Skin of body (tissue), 1 donor: ENCODE measurements at regions not wholly inside any gene's neighbourhood (a gene's known extent, or its start where the extent isn't known, plus 50 kb on each side); places are given as distances from the start of the nearest gene placed in this dataset.

Experiments
- DNase-seq: peaks from one replicate; lab custom pipeline; 2025; lab: John Stamatoyannopoulos, UW

- no peak for DNase-seq
Measured at GRCh38 chr20:6884114-6884513, 116.6 kb downstream of the BMP2 start.

GRCh38 chr20:6886065-6886729, 118.7 kb downstream of the BMP2 start:
- no peak for DNase-seq

- DNase-seq, result no peak
Measured at GRCh38 chr20:6887966-6888365, 120.5 kb downstream of the BMP2 start.

- DNase-seq, result no peak
Measured at GRCh38 chr20:6888736-6889395, 121.4 kb downstream of the BMP2 start.

- DNase-seq, result no peak
Measured at GRCh38 chr20:6892724-6893123, 125.2 kb downstream of the BMP2 start.

GRCh38 chr20:6898928-6899327, 131.4 kb downstream of the BMP2 start:
- no peak for DNase-seq

- DNase-seq, result no peak
Measured at GRCh38 chr20:6906871-6907270, 139.4 kb downstream of the BMP2 start.

GRCh38 chr20:6908673-6909072, 141.2 kb downstream of the BMP2 start:
- DNase-seq, result no peak

- DNase-seq, result no peak
Measured at GRCh38 chr20:6909608-6910007, 142.1 kb downstream of the BMP2 start.

- DNase-seq, result no peak
Measured at GRCh38 chr20:6914986-6915385, 147.5 kb downstream of the BMP2 start.

- no peak for DNase-seq
Measured at GRCh38 chr20:6916938-6917337, 149.5 kb downstream of the BMP2 start.

- no peak for DNase-seq
Measured at GRCh38 chr20:6919792-6920468, 152.4 kb downstream of the BMP2 start.

GRCh38 chr20:6920991-6921613, 153.6 kb downstream of the BMP2 start:
- no peak for DNase-seq

GRCh38 chr20:6921717-6922386, 154.4 kb downstream of the BMP2 start:
- DNase-seq, result no peak

- DNase-seq, result no peak
Measured at GRCh38 chr20:6924681-6925080, 157.2 kb downstream of the BMP2 start.

- no peak for DNase-seq
Measured at GRCh38 chr20:6925744-6926278, 158.3 kb downstream of the BMP2 start.

- DNase-seq, result no peak
Measured at GRCh38 chr20:6940048-6940447, 172.6 kb downstream of the BMP2 start.

GRCh38 chr20:6940876-6941275, 173.4 kb downstream of the BMP2 start:
- DNase-seq, result no peak

GRCh38 chr20:6941571-6941970, 174.1 kb downstream of the BMP2 start:
- no peak for DNase-seq

- no peak for DNase-seq
Measured at GRCh38 chr20:6942266-6942665, 174.8 kb downstream of the BMP2 start.

GRCh38 chr20:6944292-6944691, 176.8 kb downstream of the BMP2 start:
- DNase-seq, result no peak

GRCh38 chr20:6953611-6954010, 186.1 kb downstream of the BMP2 start:
- DNase-seq, result no peak
